ENCODE measurements at regions not wholly inside any gene's neighbourhood (a gene's known extent, or its start where the extent isn't known, plus 50 kb on each side); places are given as distances from the start of the nearest gene placed in this dataset.

DNA sequence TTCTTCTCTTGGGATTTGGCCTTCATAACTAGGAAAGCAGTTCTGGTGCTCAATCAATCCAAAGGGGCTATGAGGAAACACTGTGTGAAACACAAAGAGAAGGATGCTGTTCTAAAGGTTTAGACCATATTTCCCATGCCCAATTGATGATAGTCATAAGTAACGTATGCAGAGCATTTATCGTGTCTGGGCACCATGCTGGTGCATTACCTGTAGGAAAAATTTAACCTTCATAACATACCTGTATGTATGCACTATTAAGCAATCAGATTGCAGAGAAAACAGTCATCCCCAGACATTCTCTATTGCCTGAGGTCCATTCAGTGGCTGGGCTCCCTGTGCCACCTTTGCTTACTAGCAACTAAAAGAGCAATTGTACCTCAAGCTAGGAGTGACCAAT lies 381.4 kb downstream of the PLPP3 start:
- TF ChIP-seq POLR2A (IDR thresholded peaks at IDR 0.05; ENCODE audit: low read depth, low read length) (no peak), TAF1 (IDR thresholded peaks at IDR 0.05; ENCODE audit: low read depth, low read length) (no peak), POLR2AphosphoS5 (IDR thresholded peaks at IDR 0.05; ENCODE audit: low read depth, low read length) (no peak), SPI1 (IDR thresholded peaks at IDR 0.05; ENCODE audit: low read depth, low read length) (no peak), POU2F2 (IDR thresholded peaks at IDR 0.05; ENCODE audit: low read depth, low read length) (no peak)
